ENCODE measurements at regions not wholly inside any gene's neighbourhood (a gene's known extent, or its start where the extent isn't known, plus 50 kb on each side); places are given as distances from the start of the nearest gene placed in this dataset.

DNA sequence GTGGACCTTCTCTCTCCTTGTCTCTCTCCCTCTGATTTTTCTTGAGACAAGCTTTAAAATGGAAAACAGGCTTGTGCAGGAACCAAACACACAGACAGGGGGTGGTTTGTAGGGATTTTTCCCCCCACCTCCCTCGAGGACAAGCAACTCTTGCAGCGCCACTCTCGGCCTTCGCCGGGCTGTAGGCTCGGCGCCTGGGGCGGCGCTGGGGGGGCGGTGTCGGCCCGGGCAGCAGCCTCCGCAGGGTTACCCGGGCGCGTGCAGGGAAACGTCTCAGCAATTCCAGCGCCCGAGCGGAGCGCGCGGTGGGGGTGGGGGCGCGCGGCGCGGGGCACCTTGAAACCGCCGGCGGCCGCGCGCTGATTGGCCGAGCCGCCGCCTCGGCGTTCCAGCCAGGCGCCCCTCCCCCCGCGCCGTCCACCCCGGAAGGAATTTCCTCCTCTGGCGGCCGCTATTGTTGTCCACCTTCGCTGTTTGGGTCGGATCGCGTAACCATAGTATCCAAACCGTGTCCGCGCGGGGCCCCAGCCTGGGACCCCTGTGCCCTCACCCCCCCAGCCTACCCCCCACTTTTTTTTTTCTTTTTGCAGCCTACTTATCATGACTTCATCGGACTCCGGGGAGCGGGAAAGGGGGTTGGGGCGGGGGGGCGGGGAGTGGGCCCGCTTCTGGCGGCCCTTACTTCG, 59.8 kb upstream of the ACOT11 start (continued):
- TF ChIP-seq CHD4 (IDR thresholded peaks at IDR 0.05; ENCODE audit: insufficient read depth, insufficient replicate concordance, low read depth, low read length, poor library complexity, severe bottlenecking): no peak
- TF ChIP-seq, protein P1, sequence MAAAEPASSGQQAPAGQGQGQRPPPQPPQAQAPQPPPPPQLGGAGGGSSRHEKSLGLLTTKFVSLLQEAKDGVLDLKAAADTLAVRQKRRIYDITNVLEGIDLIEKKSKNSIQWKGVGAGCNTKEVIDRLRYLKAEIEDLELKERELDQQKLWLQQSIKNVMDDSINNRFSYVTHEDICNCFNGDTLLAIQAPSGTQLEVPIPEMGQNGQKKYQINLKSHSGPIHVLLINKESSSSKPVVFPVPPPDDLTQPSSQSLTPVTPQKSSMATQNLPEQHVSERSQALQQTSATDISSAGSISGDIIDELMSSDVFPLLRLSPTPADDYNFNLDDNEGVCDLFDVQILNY (CRISPR knock-in tag; IDR thresholded peaks at IDR 0.05): no peak; the same call in 1 of the 2 replicates
- no peak for TF ChIP-seq ETS2 (tag; IDR thresholded peaks at IDR 0.05; ENCODE audit: borderline replicate concordance, poor library complexity, severe bottlenecking)
- TF ChIP-seq, protein P2, sequence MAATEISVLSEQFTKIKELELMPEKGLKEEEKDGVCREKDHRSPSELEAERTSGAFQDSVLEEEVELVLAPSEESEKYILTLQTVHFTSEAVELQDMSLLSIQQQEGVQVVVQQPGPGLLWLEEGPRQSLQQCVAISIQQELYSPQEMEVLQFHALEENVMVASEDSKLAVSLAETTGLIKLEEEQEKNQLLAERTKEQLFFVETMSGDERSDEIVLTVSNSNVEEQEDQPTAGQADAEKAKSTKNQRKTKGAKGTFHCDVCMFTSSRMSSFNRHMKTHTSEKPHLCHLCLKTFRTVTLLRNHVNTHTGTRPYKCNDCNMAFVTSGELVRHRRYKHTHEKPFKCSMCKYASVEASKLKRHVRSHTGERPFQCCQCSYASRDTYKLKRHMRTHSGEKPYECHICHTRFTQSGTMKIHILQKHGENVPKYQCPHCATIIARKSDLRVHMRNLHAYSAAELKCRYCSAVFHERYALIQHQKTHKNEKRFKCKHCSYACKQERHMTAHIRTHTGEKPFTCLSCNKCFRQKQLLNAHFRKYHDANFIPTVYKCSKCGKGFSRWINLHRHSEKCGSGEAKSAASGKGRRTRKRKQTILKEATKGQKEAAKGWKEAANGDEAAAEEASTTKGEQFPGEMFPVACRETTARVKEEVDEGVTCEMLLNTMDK (IDR thresholded peaks at IDR 0.05; ENCODE audit: borderline replicate concordance, insufficient read depth, low read depth, low read length, poor library complexity, severe bottlenecking): peak; percentile 12
- TF ChIP-seq NCOA6 (IDR thresholded peaks at IDR 0.05): no peak
- no peak for TF ChIP-seq C11orf30 (IDR thresholded peaks at IDR 0.05; ENCODE audit: low read depth)
- no peak for TF ChIP-seq ZNF436 (CRISPR knock-in tag; IDR thresholded peaks at IDR 0.05)
- no peak for TF ChIP-seq MAFK (IDR thresholded peaks at IDR 0.05; ENCODE audit: low read length)
- TF ChIP-seq FOXM1 (IDR thresholded peaks at IDR 0.05; ENCODE audit: low read depth): no peak
- TF ChIP-seq FOXM1 (CRISPR knock-in tag; IDR thresholded peaks at IDR 0.05; ENCODE audit: low read depth): no peak
- no peak for TF ChIP-seq ZNF778 (CRISPR knock-in tag; IDR thresholded peaks at IDR 0.05)
- TF ChIP-seq ZNF239 (CRISPR knock-in tag; IDR thresholded peaks at IDR 0.05): peak; percentile 20; the same call in 1 of the 2 replicates
- no peak for TF ChIP-seq ZNF282 (CRISPR knock-in tag; IDR thresholded peaks at IDR 0.05)
- no peak for TF ChIP-seq NFRKB (IDR thresholded peaks at IDR 0.05; ENCODE audit: low read depth)
- TF ChIP-seq, protein P3, sequence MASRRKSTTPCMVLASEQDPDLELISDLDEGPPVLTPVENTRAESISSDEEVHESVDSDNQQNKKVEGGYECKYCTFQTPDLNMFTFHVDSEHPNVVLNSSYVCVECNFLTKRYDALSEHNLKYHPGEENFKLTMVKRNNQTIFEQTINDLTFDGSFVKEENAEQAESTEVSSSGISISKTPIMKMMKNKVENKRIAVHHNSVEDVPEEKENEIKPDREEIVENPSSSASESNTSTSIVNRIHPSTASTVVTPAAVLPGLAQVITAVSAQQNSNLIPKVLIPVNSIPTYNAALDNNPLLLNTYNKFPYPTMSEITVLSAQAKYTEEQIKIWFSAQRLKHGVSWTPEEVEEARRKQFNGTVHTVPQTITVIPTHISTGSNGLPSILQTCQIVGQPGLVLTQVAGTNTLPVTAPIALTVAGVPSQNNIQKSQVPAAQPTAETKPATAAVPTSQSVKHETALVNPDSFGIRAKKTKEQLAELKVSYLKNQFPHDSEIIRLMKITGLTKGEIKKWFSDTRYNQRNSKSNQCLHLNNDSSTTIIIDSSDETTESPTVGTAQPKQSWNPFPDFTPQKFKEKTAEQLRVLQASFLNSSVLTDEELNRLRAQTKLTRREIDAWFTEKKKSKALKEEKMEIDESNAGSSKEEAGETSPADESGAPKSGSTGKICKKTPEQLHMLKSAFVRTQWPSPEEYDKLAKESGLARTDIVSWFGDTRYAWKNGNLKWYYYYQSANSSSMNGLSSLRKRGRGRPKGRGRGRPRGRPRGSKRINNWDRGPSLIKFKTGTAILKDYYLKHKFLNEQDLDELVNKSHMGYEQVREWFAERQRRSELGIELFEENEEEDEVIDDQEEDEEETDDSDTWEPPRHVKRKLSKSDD (conservative IDR thresholded peaks at IDR 0.05; ENCODE audit: low read length): peak; percentile 46; the same call in 1 of the 2 replicates
- no peak for TF ChIP-seq NFATC3 (IDR thresholded peaks at IDR 0.05)
- TF ChIP-seq, protein P4, sequence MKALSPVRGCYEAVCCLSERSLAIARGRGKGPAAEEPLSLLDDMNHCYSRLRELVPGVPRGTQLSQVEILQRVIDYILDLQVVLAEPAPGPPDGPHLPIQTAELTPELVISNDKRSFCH (CRISPR knock-in tag; IDR thresholded peaks at IDR 0.05): no peak
- TF ChIP-seq, protein P4 (tag; IDR thresholded peaks at IDR 0.05): peak; percentile 86
- no peak for TF ChIP-seq KLF16 (IDR thresholded peaks at IDR 0.05)
- TF ChIP-seq PHF20 (IDR thresholded peaks at IDR 0.05; ENCODE audit: partially characterized antibody): no peak
- TF ChIP-seq EGR1 (conservative IDR thresholded peaks at IDR 0.05): 0 out of 2 replicates have a peak, but pooled peaks have one; percentile 57
- TF ChIP-seq, protein P5, sequence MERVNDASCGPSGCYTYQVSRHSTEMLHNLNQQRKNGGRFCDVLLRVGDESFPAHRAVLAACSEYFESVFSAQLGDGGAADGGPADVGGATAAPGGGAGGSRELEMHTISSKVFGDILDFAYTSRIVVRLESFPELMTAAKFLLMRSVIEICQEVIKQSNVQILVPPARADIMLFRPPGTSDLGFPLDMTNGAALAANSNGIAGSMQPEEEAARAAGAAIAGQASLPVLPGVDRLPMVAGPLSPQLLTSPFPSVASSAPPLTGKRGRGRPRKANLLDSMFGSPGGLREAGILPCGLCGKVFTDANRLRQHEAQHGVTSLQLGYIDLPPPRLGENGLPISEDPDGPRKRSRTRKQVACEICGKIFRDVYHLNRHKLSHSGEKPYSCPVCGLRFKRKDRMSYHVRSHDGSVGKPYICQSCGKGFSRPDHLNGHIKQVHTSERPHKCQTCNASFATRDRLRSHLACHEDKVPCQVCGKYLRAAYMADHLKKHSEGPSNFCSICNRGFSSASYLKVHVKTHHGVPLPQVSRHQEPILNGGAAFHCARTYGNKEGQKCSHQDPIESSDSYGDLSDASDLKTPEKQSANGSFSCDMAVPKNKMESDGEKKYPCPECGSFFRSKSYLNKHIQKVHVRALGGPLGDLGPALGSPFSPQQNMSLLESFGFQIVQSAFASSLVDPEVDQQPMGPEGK (CRISPR knock-in tag; IDR thresholded peaks at IDR 0.05; ENCODE audit: borderline replicate concordance): no peak

Data from K562 (cell line).